IMR-90 (cell line): ENCODE measurements at regions not wholly inside any gene's neighbourhood (a gene's known extent, or its start where the extent isn't known, plus 50 kb on each side); places are given as distances from the start of the nearest gene placed in this dataset.

Source experiments
- ATAC-seq: fragments of 200-7000 bp; cut with Tn5 transposase; 2 replicates; pipeline ENCODE4 v1.9.1; 2020; ENCODE audit warnings: low read depth, mild to moderate bottlenecking, moderate library complexity
- BruUV-seq: library from RNA; stranded (reverse); fragments of 400-500 nt; replicated peaks from 2 replicates; lab custom pipeline; 2021; lab: Mats Ljungman, UMichigan
- CTCF ChIA-PET: fragments of 300-600 bp; formaldehyde crosslinking; extraction: SDS; loops from one replicate; lab custom pipeline; 2021; ENCODE audit warnings: antibody characterized with exemption; lab: Yijun Ruan, JAX
- POLR2A ChIA-PET: fragments of 300-600 bp; sonication (Branson Sonifier 250); formaldehyde crosslinking; loops from one replicate; lab custom pipeline; 2022; ENCODE audit warnings: antibody characterized with exemption; ENCODE audit not compliant: unreplicated experiment; lab: Charles Lee
- DNase-seq: peaks from one replicate; pipeline ENCODE4 v3.0.0; 2013
- H2AFZ ChIP-seq: replicated peaks from 2 replicates; pipeline ENCODE3; 2013; ENCODE audit warnings: low read length, mild to moderate bottlenecking; ENCODE audit not compliant: poor library complexity
- H2AK5ac ChIP-seq: 2 replicates; pipeline ENCODE4 v1.6.1; 2013; ENCODE audit warnings: low read depth, low read length, inconsistent platforms
- H2AK9ac ChIP-seq: replicated peaks from 2 replicates; pipeline ENCODE3; 2013; ENCODE audit warnings: mild to moderate bottlenecking, low read depth, low read length, moderate library complexity; ENCODE audit not compliant: poor library complexity
- H2BK120ac ChIP-seq: 2 replicates; pipeline ENCODE4 v1.6.1; 2013; ENCODE audit warnings: low read depth, low read length, inconsistent platforms
- H2BK15ac ChIP-seq: 3 replicates; pipeline ENCODE4 v1.6.1; 2013; ENCODE audit warnings: low read depth, low read length, inconsistent platforms
- H2BK20ac ChIP-seq: 2 replicates; pipeline ENCODE4 v1.6.1; 2013; ENCODE audit warnings: low read depth, mild to moderate bottlenecking, inconsistent platforms, low read length, moderate library complexity
- H2BK5ac ChIP-seq: 2 replicates; pipeline ENCODE4 v1.6.1; 2013; ENCODE audit warnings: mild to moderate bottlenecking, low read depth, low read length, inconsistent platforms; ENCODE audit not compliant: poor library complexity, severe bottlenecking
- H3K14ac ChIP-seq: replicated peaks from 2 replicates; pipeline ENCODE4 v1.6.1; 2013; ENCODE audit warnings: low read depth, low read length, inconsistent platforms
- H3K18ac ChIP-seq: 2 replicates; pipeline ENCODE4 v1.6.1; 2013; ENCODE audit warnings: low read depth, low read length, control low read depth
- H3K23ac ChIP-seq: 2 replicates; pipeline ENCODE4 v1.6.1; 2013; ENCODE audit warnings: low read depth, low read length, inconsistent platforms
- H3K27ac ChIP-seq: 2 replicates; pipeline ENCODE4 v1.5.1; 2013; ENCODE audit warnings: mild to moderate bottlenecking, control low read depth, low read length; ENCODE audit not compliant: insufficient read depth
- H3K27me3 ChIP-seq: 2 replicates; pipeline ENCODE4 v1.6.1; 2013; ENCODE audit warnings: low read length; ENCODE audit not compliant: control insufficient read depth, insufficient read depth
- H3K36me3 ChIP-seq: 2 replicates; pipeline ENCODE4 v1.6.1; 2013; ENCODE audit warnings: low read length, mixed read lengths; ENCODE audit not compliant: control insufficient read depth, insufficient read depth
- H3K4ac ChIP-seq: 2 replicates; pipeline ENCODE4 v1.6.1; 2013; ENCODE audit warnings: low read depth, low read length, inconsistent platforms
- H3K4me1 ChIP-seq: 2 replicates; pipeline ENCODE4 v1.6.1; 2013; ENCODE audit warnings: low read length, mixed read lengths; ENCODE audit not compliant: control insufficient read depth, insufficient read depth
- H3K4me2 ChIP-seq: 2 replicates; pipeline ENCODE4 v1.6.1; 2013; ENCODE audit warnings: low read depth, mild to moderate bottlenecking, control low read depth, low read length, moderate library complexity
- H3K4me3 ChIP-seq: 2 replicates; pipeline ENCODE4 v1.5.1; 2013; ENCODE audit warnings: low read depth, mild to moderate bottlenecking, control low read depth, low read length, moderate library complexity; ENCODE audit not compliant: insufficient read depth
- H3K56ac ChIP-seq: 2 replicates; pipeline ENCODE4 v1.6.1; 2013; ENCODE audit warnings: low read length, inconsistent platforms; ENCODE audit not compliant: insufficient read depth; ENCODE audit errors: extremely low read depth
- H3K79me1 ChIP-seq, 2 experiments: 2 replicates each; pipeline ENCODE4 v1.6.1; 2013; ENCODE audit warnings: low read length in 2 of 2, inconsistent platforms in 1 of 2, low read depth in 1 of 2
- H3K9ac ChIP-seq: 2 replicates; pipeline ENCODE4 v1.6.1; 2013; ENCODE audit warnings: low read depth, low read length, control low read depth
- H3K9me1 ChIP-seq: 2 replicates; pipeline ENCODE4 v1.6.1; 2013; ENCODE audit warnings: low read length, inconsistent platforms; ENCODE audit not compliant: insufficient read depth
- H3K9me3 ChIP-seq: 2 replicates; pipeline ENCODE4 v1.6.1; 2013; ENCODE audit warnings: low read length; ENCODE audit not compliant: control insufficient read depth, insufficient read depth
- H4K20me1 ChIP-seq: 2 replicates; pipeline ENCODE4 v1.6.1; 2013; ENCODE audit warnings: low read length, inconsistent platforms; ENCODE audit not compliant: insufficient read depth
- H4K5ac ChIP-seq: 2 replicates; pipeline ENCODE4 v1.6.1; 2013; ENCODE audit warnings: mild to moderate bottlenecking, low read depth, low read length, control low read depth
- H4K8ac ChIP-seq, 2 experiments: 2 replicates each; pipeline ENCODE4 v1.6.1; 2013; ENCODE audit warnings: low read depth in 2 of 2, low read length in 2 of 2, control low read depth in 1 of 2, inconsistent platforms in 1 of 2
- H4K91ac ChIP-seq: 2 replicates; pipeline ENCODE4 v1.6.1; 2013; ENCODE audit warnings: low read depth, low read length, inconsistent platforms; ENCODE audit not compliant: insufficient read depth
- BHLHE40 ChIP-seq: fragments of 150-350 bp; IDR thresholded peaks from 2 replicates; pipeline ENCODE4 v1.6.1; 2016; ENCODE audit warnings: mild to moderate bottlenecking, low read depth, low read length
- CEBPB ChIP-seq: IDR thresholded peaks from 2 replicates; pipeline ENCODE4 v1.6.1; 2012; ENCODE audit warnings: low read depth, low read length, improper control_type of control experiment
- CHD1 ChIP-seq: IDR thresholded peaks from 2 replicates; pipeline ENCODE4 v1.6.1; 2012; ENCODE audit warnings: low read depth, low read length, improper control_type of control experiment
- CTCF ChIP-seq: conservative IDR thresholded peaks from 2 replicates; pipeline ENCODE4 v1.5.1; 2012; ENCODE audit warnings: mild to moderate bottlenecking, low read depth, low read length, improper control_type of control experiment
- ELK1 ChIP-seq: fragments of 150-350 bp; IDR thresholded peaks from 2 replicates; pipeline ENCODE4 v1.6.1; 2016; ENCODE audit warnings: low read depth, mild to moderate bottlenecking, low read length, moderate library complexity, borderline replicate concordance
- FOS ChIP-seq: fragments of 150-350 bp; IDR thresholded peaks from 2 replicates; pipeline ENCODE4 v1.6.1; 2016; ENCODE audit warnings: low read depth, low read length
- MAFK ChIP-seq: IDR thresholded peaks from 2 replicates; pipeline ENCODE4 v1.6.1; 2012; ENCODE audit warnings: low read depth, low read length, improper control_type of control experiment
- MAZ ChIP-seq: IDR thresholded peaks from 2 replicates; pipeline ENCODE4 v1.6.1; 2012; ENCODE audit warnings: low read depth, mild to moderate bottlenecking, low read length, improper control_type of control experiment, moderate library complexity, borderline replicate concordance
- MXI1 ChIP-seq: IDR thresholded peaks from 2 replicates; pipeline ENCODE4 v1.6.1; 2012; ENCODE audit warnings: low read depth, mild to moderate bottlenecking, low read length, moderate library complexity, borderline replicate concordance
- NFE2L2 ChIP-seq: fragments of 150-350 bp; IDR thresholded peaks from 2 replicates; pipeline ENCODE4 v1.6.1; 2016; ENCODE audit warnings: low read depth, mild to moderate bottlenecking, low read length
- POLR2A ChIP-seq: IDR thresholded peaks from 2 replicates; pipeline ENCODE4 v1.6.1; 2012; ENCODE audit warnings: mild to moderate bottlenecking, low read depth, low read length
- RAD21 ChIP-seq: IDR thresholded peaks from 2 replicates; pipeline ENCODE4 v1.6.1; 2012; ENCODE audit warnings: low read length, improper control_type of control experiment
- RCOR1 ChIP-seq: IDR thresholded peaks from 2 replicates; pipeline ENCODE4 v1.6.1; 2012; ENCODE audit warnings: mild to moderate bottlenecking, low read length, improper control_type of control experiment; ENCODE audit not compliant: insufficient replicate concordance
- RFX5 ChIP-seq: IDR thresholded peaks from 2 replicates; pipeline ENCODE4 v1.8.0; 2012; ENCODE audit warnings: low read depth, mild to moderate bottlenecking, low read length, moderate library complexity
- SMC3 ChIP-seq: fragments of 150-350 bp; IDR thresholded peaks from 2 replicates; pipeline ENCODE4 v1.6.1; 2016; ENCODE audit warnings: low read depth, mild to moderate bottlenecking, antibody characterized with exemption, low read length, moderate library complexity
- USF2 ChIP-seq: fragments of 150-350 bp; IDR thresholded peaks from 2 replicates; pipeline ENCODE4 v1.6.1; 2017; ENCODE audit warnings: mild to moderate bottlenecking, antibody characterized with exemption, low read length, low read depth
- WGBS, 2 experiments: methylation state at CpG; one replicate each; pipeline versions ENCODE4 v1.1.5 to v1.1.7; 2013; ENCODE audit warnings: missing lambda C conversion rate in 2 of 2; ENCODE audit not compliant: insufficient read length in 1 of 2; ENCODE audit errors: extremely low coverage in 2 of 2; 5-methylcytosine and 5-hydroxymethylcytosine counted together
- dilution Hi-C: fragments of 300-500 bp; cut with HindIII; formaldehyde crosslinking; loops from one replicate; pipeline ENCODE4 v1.14.3; 2018; ENCODE audit warnings: low sequenced_read_pairs; ENCODE audit not compliant: unreplicated experiment
- in situ Hi-C: fragments of 300-500 bp; cut with MboI; formaldehyde crosslinking; loops from 3 replicates; pipeline ENCODE4 v1.14.3; 2019; ENCODE audit warnings: low sequenced_read_pairs, inconsistent platforms, mixed read lengths
- intact Hi-C: fragments of 100-400 bp; cut with micrococcal nuclease; formaldehyde crosslinking; loops from 2 replicates; pipeline ENCODE4 v1.10.0; 2022

GRCh38 chr2:220071696-220072095, 444.3 kb downstream of the SLC4A3 start:
- no peak overlapping the region for H2BK120ac ChIP-seq
- POLR2A ChIA-PET, result no interaction called here
- BruUV-seq, result no TSS peak
- H2BK15ac ChIP-seq, result no peak overlapping the region
- no peaks in the 10 kb centered on the region for H3K27me3 ChIP-seq
- WGBS, 2 experiments, result no CpG with 5 or more reads among the region's 5 CpGs
- ATAC-seq (no peak), DNase-seq (no peak)
- no peak overlapping the region for H4K5ac ChIP-seq
- H3K14ac ChIP-seq, result no peak overlapping the region
- no peak overlapping the region for H2AFZ ChIP-seq
- H3K56ac ChIP-seq, result no peak overlapping the region
- TF ChIP-seq RAD21, result no peak
- TF ChIP-seq FOS, result no peak
- TF ChIP-seq CTCF, result no peak
- TF ChIP-seq RCOR1, result no peak
- no peak for TF ChIP-seq CEBPB
- TF ChIP-seq MAFK, result no peak
- no peak for TF ChIP-seq USF2
- TF ChIP-seq BHLHE40, result no peak
- TF ChIP-seq NFE2L2, result no peak
- no peak for TF ChIP-seq CHD1
- TF ChIP-seq ELK1, result no peak
- no peak for TF ChIP-seq RFX5
- TF ChIP-seq MXI1, result no peak
- TF ChIP-seq MAZ, result no peak
- no peak for TF ChIP-seq SMC3
- no peak for TF ChIP-seq POLR2A
- H4K8ac ChIP-seq, result no peak overlapping the region
- H3K27ac ChIP-seq, result no peak overlapping the region
- no peak overlapping the region for H3K23ac ChIP-seq
- H2AK9ac ChIP-seq, result no peak overlapping the region
- no peak overlapping the region for H2BK20ac ChIP-seq
- H3K79me1 ChIP-seq, result no peaks in the 10 kb centered on the region
- no peaks in the 10 kb centered on the region for H3K9me1 ChIP-seq
- H2BK5ac ChIP-seq, result no peak overlapping the region
- no peak overlapping the region for H3K9ac ChIP-seq
- intact Hi-C loops, result no loop called here
- CTCF ChIA-PET, result no interaction called here
- H3K9me3 ChIP-seq, result no peaks in the 10 kb centered on the region
- H3K18ac ChIP-seq, result no peak overlapping the region
- H3K4me1 ChIP-seq, result peaks cover under 1% of the 10 kb centered on the region; the same call in 1 of the 2 replicates
- in situ Hi-C loops, result no loop called here
- H2AK5ac ChIP-seq, result no peak overlapping the region
- H3K4me3 ChIP-seq, result no peak overlapping the region
- dilution Hi-C loops, result no loop called here
- H3K4me2 ChIP-seq, result no peak overlapping the region
- H4K20me1 ChIP-seq, result no peaks in the 10 kb centered on the region
- no peak overlapping the region for H4K91ac ChIP-seq
- H3K4ac ChIP-seq, result no peak overlapping the region
- H3K36me3 ChIP-seq, result no peaks in the 10 kb centered on the region
